ENCODE measurements at regions not wholly inside any gene's neighbourhood (a gene's known extent, or its start where the extent isn't known, plus 50 kb on each side); places are given as distances from the start of the nearest gene placed in this dataset.

- no peak for DNase-seq (ENCODE audit: low spot score)
- in situ Hi-C loops (cut with HindIII; ENCODE audit: low sequenced_read_pairs), result no loop called here
Measured at GRCh38 chr4:11602606-11603340, 174.1 kb upstream of the HS3ST1 start.

DNA sequence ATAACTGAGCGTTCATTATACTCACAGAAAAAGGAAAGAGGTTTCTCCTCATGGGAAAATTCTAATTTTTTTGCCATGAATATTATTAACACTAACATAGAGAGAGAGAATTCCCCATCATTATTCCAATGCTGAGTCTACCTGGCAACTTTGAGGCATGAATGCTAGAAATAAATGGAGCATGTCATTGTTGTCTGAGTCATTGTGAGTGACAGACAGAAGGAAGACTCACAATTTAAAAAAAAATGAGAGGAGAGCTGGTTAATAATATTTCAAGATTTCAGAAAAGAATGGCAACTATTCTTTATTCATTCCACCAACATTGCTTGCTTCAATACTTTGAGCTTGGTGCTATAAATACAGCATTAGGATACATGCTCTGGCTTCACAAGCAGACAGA, 170.4 kb upstream of the HS3ST1 start:
- in situ Hi-C loops (cut with HindIII; ENCODE audit: low sequenced_read_pairs), result no loop called here
- DNase-seq (ENCODE audit: low spot score), result no peak

- in situ Hi-C loops (cut with HindIII; ENCODE audit: low sequenced_read_pairs), result no loop called here
- DNase-seq (ENCODE audit: low spot score), result no peak
Measured at GRCh38 chr4:11598591-11598990, 169.9 kb upstream of the HS3ST1 start.

- no peak for DNase-seq (ENCODE audit: low spot score)
- in situ Hi-C loops (cut with HindIII; ENCODE audit: low sequenced_read_pairs), result no loop called here
Measured at GRCh38 chr4:11597506-11597905, 168.8 kb upstream of the HS3ST1 start.

- DNase-seq (ENCODE audit: low spot score), result no peak
- in situ Hi-C loops (cut with HindIII; ENCODE audit: low sequenced_read_pairs), result no loop called here
Measured at GRCh38 chr4:11596989-11597388, 168.3 kb upstream of the HS3ST1 start.

DNA sequence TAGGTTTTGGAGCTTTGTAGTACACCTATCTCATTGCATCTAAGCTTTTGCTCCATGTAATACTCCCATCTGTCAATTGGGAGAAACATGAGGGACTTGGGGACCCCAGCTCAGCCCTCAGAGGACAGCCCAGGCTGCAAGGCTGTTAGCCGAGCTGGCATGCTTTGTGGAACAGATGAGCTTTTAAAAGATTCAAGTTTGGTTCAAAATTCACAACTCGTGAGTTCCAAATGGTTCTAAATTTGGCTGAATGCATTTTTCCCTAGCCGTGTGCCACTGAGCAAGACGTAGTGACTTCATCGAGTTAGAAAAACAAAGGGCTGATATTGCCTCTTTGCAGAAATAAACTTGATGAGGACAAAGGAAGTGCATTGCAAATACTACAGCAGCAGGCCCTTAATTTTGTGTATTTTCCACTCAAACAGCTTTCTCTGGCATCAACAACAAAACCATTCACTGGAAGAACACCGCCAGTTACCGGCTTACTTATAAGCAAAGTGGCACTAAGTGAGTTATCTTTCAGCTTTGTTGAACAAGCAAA, 165.0 kb upstream of the HS3ST1 start:
- no peak for DNase-seq (ENCODE audit: low spot score)
- in situ Hi-C loops (cut with HindIII; ENCODE audit: low sequenced_read_pairs), result no loop called here

- in situ Hi-C loops (cut with HindIII; ENCODE audit: low sequenced_read_pairs), result no loop called here
Measured at GRCh38 chr4:11592276-11592675, 163.6 kb upstream of the HS3ST1 start.

GRCh38 chr4:11590132-11590531, 161.4 kb upstream of the HS3ST1 start:
- in situ Hi-C loops (cut with HindIII; ENCODE audit: low sequenced_read_pairs), result no loop called here
- DNase-seq (ENCODE audit: low spot score), result no peak

More at GRCh38 chr4:11592276-11592675, 163.6 kb upstream of the HS3ST1 start:
- DNase-seq (ENCODE audit: low spot score), result peak; percentile 59

DNA sequence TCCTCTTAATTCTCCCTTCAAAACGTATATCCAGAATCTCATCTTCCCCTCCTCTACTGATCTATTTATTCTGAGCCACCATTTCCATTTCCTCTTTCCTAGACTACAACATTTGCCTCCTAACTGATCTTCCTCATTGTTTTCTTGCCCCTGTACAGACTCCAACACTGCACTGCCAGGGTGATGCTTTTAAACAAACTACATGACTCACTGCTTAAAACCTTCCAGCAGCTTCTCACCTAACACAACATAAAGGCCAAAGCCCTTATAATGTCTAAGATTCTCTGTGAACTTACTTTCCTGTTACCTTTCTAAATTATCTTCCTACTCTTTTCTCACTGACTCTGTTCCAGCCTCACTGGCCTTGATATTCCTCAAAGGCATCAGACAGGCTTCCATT, 161.0 kb upstream of the HS3ST1 start:
- in situ Hi-C loops (cut with HindIII; ENCODE audit: low sequenced_read_pairs), result no loop called here
- DNase-seq (ENCODE audit: low spot score), result no peak

- in situ Hi-C loops (cut with HindIII; ENCODE audit: low sequenced_read_pairs), result no loop called here
- no peak for DNase-seq (ENCODE audit: low spot score)
Measured at GRCh38 chr4:11587797-11588196, 159.1 kb upstream of the HS3ST1 start.

DNA sequence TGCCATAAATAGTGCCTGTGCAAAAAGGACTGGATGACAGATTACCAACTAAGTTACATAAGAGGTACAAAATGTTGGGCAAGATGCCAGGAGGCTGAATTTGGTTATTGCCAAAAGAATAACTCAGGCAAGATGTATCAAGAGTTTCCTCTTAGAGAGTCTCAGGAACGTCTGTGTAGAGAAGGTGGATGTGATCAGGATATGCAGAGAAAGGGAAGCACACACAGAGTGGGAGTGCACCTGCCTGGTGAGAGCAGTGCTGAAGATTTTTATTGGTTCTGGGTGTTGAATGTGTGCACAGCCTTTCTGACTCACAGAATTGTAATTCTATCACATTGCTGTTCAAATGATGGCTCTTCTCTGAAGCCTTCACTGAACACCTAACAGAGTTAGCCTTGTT, 156.8 kb upstream of the HS3ST1 start:
- in situ Hi-C loops (cut with HindIII; ENCODE audit: low sequenced_read_pairs), result no loop called here

GRCh38 chr4:11568511-11568910, 139.8 kb upstream of the HS3ST1 start:
- no peak for DNase-seq (ENCODE audit: low spot score)
- in situ Hi-C loops (cut with HindIII; ENCODE audit: low sequenced_read_pairs), result no loop called here

More for the DNA sequence above, 156.8 kb upstream of the HS3ST1 start:
- DNase-seq (ENCODE audit: low spot score), result peak; percentile 43

- DNase-seq (ENCODE audit: low spot score), result no peak
- in situ Hi-C loops (cut with HindIII; ENCODE audit: low sequenced_read_pairs), result no loop called here
Measured at GRCh38 chr4:11566444-11567022, 137.8 kb upstream of the HS3ST1 start.

GRCh38 chr4:11565899-11566298, 137.2 kb upstream of the HS3ST1 start:
- in situ Hi-C loops (cut with HindIII; ENCODE audit: low sequenced_read_pairs), result no loop called here

GRCh38 chr4:11565213-11565612, 136.5 kb upstream of the HS3ST1 start:
- in situ Hi-C loops (cut with HindIII; ENCODE audit: low sequenced_read_pairs), result no loop called here

More at GRCh38 chr4:11565899-11566298, 137.2 kb upstream of the HS3ST1 start:
- no peak for DNase-seq (ENCODE audit: low spot score)

DNA sequence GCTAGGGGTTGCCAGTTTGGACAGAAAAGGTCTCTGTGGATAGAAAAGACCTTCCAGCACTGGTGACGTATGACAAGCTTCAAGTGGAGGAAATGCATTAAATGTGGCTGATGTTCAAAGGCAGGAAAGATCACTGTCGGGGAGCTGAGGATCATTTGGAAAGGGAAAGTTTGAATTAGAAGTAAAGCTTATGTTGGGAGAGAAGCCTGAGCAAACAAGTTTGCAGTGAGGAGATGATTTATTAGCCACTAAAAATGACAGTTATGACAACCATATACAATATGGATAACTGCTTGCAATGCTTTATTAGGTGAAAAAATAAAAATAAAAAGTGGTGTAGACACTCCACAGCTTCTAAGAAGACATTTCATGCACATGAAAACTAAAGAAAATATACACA, 135.3 kb upstream of the HS3ST1 start:
- in situ Hi-C loops (cut with HindIII; ENCODE audit: low sequenced_read_pairs), result no loop called here
- DNase-seq (ENCODE audit: low spot score), result no peak

More at GRCh38 chr4:11565213-11565612, 136.5 kb upstream of the HS3ST1 start:
- DNase-seq (ENCODE audit: low spot score), result no peak

- DNase-seq (ENCODE audit: low spot score), result no peak
- in situ Hi-C loops (cut with HindIII; ENCODE audit: low sequenced_read_pairs), result no loop called here
Measured at GRCh38 chr4:11549525-11549924, 120.8 kb upstream of the HS3ST1 start.

DNA sequence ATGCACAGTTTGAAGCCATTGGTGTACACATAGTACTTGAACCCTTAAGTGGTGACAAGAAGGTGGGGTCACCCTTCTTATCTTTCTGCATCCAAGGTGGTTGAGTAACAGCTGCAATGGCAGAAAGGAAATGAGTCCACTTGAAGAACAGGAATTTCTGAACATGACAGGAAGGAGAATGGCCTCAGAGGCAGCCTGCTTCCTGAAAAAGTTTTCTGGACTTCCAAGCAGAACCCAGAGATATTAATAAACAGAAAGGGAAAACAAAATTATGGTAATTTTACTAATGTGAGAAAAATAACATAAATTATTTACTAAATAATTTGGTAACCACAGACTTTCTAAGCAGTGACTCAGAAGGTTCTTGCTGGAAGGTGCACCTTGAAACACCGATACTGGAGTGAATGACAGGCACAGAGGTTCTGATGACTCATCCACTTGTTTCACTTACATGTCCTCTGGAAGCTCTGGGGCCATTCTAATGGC, 119.9 kb upstream of the HS3ST1 start:
- DNase-seq (ENCODE audit: low spot score), result no peak
- in situ Hi-C loops (cut with HindIII; ENCODE audit: low sequenced_read_pairs), result no loop called here

DNA sequence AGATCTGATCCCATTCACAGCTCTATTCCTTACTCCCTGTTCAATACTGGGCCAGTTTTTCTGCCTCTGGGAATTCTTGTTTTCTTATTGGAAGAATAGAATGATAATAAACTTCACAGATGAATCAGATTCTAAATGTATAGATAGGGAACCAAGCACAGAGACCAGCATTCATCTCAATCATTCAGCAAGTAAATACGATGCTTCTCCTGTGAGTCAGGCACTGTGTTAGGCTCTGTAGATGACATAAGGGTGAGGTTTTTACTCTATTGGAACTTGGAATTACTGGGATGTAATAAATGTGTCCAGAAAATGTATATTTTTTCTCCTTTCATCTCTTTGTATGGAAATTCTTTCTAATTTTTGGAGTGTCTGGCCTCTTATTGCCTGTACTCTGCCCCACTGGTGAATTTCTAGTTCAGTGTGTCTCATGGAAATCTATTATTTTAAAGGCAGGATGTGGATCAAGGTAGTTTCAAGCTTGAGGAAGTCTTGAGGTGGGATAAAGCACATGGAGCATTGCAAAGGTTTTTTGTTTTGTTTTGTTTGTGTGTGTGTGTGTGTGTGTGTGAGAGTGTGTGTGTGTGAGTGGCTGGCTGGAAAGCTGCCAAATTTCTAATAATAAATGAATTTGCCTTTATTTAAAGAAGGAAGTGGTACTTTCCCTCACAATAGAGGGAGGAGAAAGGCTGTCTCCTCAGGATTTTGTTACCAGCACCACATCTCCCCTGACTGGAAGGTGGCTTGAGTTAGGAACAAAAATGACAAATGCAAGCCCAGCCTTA, 117.9 kb upstream of the HS3ST1 start:
- in situ Hi-C loops (cut with HindIII; ENCODE audit: low sequenced_read_pairs), result no loop called here
- DNase-seq (ENCODE audit: low spot score), result no peak

GRCh38 chr4:11545651-11546050, 117.0 kb upstream of the HS3ST1 start:
- in situ Hi-C loops (cut with HindIII; ENCODE audit: low sequenced_read_pairs), result no loop called here

More at GRCh38 chr4:11545651-11546050, 117.0 kb upstream of the HS3ST1 start:
- no peak for DNase-seq (ENCODE audit: low spot score)

All from G401 (cell line).